Mammary epithelial cell (primary cell): ENCODE measurements at regions not wholly inside any gene's neighbourhood (a gene's known extent, or its start where the extent isn't known, plus 50 kb on each side); places are given as distances from the start of the nearest gene placed in this dataset.

Experiments
- CTCF ChIP-seq, 2 donors: IDR thresholded peaks in 1 of 2; conservative IDR thresholded peaks in 1 of 2; 2 replicates each; pipeline ENCODE4 v1.5.1; 2011 to 2012; ENCODE audit warnings: inconsistent platforms in 2 of 2, low read length in 2 of 2, mild to moderate bottlenecking in 2 of 2, control low read depth in 1 of 2, low read depth in 1 of 2; ENCODE audit not compliant: insufficient read depth in 1 of 2; ENCODE audit errors: extremely low read depth in 1 of 2
- EZH2 ChIP-seq: IDR thresholded peaks from 2 replicates; pipeline ENCODE4 v1.6.1; 2012; ENCODE audit warnings: low read length, inconsistent platforms, borderline replicate concordance

- TF ChIP-seq EZH2 = no peak
- TF ChIP-seq CTCF (conservative IDR thresholded peaks at IDR 0.05 in 1 of 2, IDR thresholded peaks at IDR 0.05 in 1 of 2; ENCODE audit: extremely low read depth in 1 of 2, insufficient read depth in 1 of 2, low read depth in 1 of 2, low read length in 2 of 2) = no peak
Measured at GRCh38 chr22:48147404-48147803, 1385.0 kb downstream of the TBC1D22A start.
